Cardiac fibroblast (primary cell): ENCODE measurements at regions not wholly inside any gene's neighbourhood (a gene's known extent, or its start where the extent isn't known, plus 50 kb on each side); places are given as distances from the start of the nearest gene placed in this dataset.
A peak's percentile ranks its signal among the peaks of the same experiment; 100 is the strongest.

ENCODE experiments used
- DNase-seq, 2 donors: peaks; one replicate each; pipeline versions ENCODE4 v3.0.0 to v3.0.0-alpha.2; 2010; ENCODE audit warnings: low read depth in 2 of 2
- H3K4me3 ChIP-seq, 2 donors: replicated peaks in 1 of 2; 1 replicate in 1 of 2; 2 replicates in 1 of 2; pipeline ENCODE4 v1.5.1; 2011; ENCODE audit warnings: low read depth in 2 of 2, low read length in 2 of 2, mild to moderate bottlenecking in 2 of 2, moderate library complexity in 1 of 2
- TF ChIP-seq, protein P1 (sequence below): IDR thresholded peaks from one replicate; pipeline ENCODE4 v1.5.1; 2011; ENCODE audit warnings: low read depth, mild to moderate bottlenecking, low read length, inconsistent platforms

DNA sequence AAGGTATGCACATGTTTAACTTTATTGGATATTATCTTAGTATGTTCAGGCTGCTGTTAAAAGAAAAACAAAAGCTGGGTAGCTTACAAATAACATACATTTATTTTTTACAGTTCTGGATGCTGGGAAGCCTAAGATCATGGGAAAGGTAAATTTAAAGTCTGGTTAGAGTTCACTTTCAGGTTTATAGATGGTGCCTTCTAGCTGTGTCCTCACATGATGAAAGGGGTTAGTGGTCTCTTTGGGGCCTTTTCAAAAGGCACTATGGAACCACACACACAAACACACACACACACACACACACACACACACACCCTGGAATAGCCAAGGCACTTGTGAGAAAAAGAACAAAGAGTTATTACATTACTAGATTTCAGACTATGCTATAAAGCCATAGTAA lies 805.8 kb upstream of the GJE1 start:
- H3K4me3 ChIP-seq: peak overlapping the region in 1 of 2 donors; percentile 8
- TF ChIP-seq, protein P1, sequence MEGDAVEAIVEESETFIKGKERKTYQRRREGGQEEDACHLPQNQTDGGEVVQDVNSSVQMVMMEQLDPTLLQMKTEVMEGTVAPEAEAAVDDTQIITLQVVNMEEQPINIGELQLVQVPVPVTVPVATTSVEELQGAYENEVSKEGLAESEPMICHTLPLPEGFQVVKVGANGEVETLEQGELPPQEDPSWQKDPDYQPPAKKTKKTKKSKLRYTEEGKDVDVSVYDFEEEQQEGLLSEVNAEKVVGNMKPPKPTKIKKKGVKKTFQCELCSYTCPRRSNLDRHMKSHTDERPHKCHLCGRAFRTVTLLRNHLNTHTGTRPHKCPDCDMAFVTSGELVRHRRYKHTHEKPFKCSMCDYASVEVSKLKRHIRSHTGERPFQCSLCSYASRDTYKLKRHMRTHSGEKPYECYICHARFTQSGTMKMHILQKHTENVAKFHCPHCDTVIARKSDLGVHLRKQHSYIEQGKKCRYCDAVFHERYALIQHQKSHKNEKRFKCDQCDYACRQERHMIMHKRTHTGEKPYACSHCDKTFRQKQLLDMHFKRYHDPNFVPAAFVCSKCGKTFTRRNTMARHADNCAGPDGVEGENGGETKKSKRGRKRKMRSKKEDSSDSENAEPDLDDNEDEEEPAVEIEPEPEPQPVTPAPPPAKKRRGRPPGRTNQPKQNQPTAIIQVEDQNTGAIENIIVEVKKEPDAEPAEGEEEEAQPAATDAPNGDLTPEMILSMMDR: no peak
- DNase-seq: no peak

DNA sequence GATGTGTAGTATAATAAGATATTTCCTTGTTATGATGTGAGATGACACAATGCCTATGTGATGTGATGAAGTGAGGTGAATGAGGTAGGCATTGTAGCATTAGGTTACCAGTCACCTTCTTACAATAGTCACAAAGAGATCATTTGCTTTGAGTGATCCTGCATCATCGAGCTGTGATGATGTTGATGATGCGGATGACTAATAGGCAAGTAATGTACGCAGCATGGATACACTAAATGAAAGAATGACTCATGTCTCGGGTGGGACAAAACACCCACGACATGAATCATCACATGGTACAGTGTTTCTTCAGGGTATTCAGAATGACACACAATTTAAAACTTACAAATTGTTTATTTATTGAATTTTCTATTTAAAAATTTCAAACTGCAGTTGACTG lies 806.3 kb upstream of the GJE1 start:
- TF ChIP-seq, protein P1: no peak
- H3K4me3 ChIP-seq: peak overlapping the region in 1 of 2 donors; percentile 8
- peak; percentile 94 to 99 for DNase-seq

DNA sequence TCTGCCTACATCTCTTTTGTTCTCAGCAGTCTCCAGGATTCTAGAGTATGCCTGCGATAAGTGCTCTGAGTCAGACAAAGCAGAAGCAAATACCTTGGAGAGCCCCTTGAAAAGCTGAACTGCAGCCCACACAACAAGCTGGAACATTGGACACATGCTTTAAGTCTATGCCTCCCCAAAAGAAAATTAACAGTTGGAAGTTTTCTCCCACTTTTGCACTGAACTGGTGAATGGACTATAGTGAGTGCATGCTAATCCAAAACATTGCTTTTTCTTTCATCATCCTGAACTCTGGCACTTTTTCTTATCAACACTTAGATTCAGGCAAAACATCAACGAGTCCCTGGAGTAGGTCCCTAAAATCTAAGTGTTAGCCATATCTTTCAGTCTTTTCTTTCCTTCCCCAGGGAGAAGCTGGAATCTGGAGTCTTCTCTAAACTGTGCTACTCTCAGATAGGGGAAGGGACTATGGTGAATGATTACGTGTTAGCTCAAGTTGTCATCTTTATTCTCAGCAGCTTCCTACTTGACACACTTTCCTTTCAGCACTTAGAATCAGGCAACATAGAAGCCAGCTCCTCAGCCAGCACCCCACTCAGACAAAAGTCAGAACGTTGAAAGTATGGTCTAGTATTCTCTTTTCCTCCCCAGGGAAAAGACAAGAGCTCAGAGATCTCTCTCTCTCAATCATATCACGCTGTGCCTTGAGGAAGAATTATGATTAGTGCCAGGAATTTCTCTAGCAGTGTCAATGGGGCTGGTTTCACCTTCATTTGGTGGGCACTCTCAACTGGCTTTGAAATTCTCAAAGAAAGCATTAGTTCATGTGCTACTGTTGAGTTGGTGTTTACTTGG lies 811.0 kb upstream of the GJE1 start:
- TF ChIP-seq, protein P1: no peak

DNA sequence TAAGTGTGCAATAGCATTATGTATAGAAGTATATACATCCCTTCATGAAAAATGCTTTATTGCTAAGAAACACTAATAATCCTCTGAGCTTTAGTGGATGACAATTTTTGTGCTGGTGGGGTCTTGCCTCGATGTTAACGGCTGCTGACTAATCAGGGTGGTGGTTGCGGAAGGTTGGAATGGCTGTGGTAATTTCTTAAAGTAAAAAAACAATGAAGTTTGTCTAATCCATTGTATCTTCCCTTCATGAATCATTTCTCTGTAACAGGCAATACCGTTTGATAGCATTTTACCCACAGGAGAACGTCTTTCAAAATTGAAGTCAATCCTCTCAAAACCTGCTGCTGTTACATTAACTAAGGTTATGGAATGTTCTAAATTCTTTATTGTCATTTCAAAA lies 816.5 kb upstream of the GJE1 start:
- DNase-seq: peak in 1 of 2 donors; percentile 63
- no peak overlapping the region for H3K4me3 ChIP-seq
- TF ChIP-seq, protein P1: no peak

More for the DNA sequence above, 811.0 kb upstream of the GJE1 start:
- H3K4me3 ChIP-seq: no peak overlapping the region
- DNase-seq: peak; percentile 37 to 65

DNA sequence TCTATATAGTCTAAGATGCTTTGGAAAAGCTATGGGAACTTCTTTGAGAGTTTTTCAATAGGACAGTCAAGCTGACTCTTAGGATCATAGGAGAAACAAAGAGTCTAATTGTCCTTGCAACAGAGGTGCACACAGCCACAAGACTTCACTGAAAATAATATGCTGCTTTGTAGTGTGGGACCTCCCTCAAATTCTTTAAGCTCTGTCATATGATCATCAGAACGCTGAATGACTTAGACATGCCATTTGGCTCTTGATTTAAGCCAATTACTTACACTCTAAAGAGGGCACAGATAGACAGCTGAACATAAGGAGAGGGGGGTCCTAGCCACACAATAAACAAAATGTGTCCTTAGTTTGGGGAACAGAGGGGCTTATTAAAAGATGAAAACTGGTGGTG lies 818.7 kb upstream of the GJE1 start:
- DNase-seq: no peak
- H3K4me3 ChIP-seq: no peak overlapping the region
- TF ChIP-seq, protein P1: no peak

DNA sequence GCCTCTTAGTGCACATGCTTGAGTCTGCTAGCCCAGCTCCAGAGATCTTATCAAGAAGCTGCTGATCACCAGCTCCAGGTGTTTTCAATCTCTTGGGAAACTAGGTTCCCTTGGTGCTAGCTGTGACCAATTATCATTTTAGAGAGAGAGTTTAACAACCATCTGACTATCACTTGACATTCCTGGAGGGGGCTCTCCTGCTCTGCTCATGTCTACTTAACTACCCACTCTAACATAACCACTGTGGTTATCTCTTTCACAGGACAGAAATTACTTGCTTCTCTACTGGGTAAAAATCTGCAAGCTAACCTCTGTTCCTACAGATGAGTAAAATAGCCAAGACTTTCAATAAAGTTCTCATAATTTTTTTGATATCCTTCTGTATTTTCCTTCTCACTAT lies 823.4 kb upstream of the GJE1 start:
- TF ChIP-seq, protein P1: peak; percentile 13
- no peak overlapping the region for H3K4me3 ChIP-seq
- DNase-seq: peak; percentile 23 to 41
